H1 (cell line): ENCODE measurements at regions not wholly inside any gene's neighbourhood (a gene's known extent, or its start where the extent isn't known, plus 50 kb on each side); places are given as distances from the start of the nearest gene placed in this dataset.

Experiments
- CTCF ChIA-PET: fragments of 300-600 bp; sonication (Branson Sonifier 250); formaldehyde crosslinking; loops from one replicate; lab custom pipeline; 2021; ENCODE audit not compliant: partially characterized antibody; lab: Charles Lee
- POLR2A ChIA-PET: fragments of 300-600 bp; sonication (Branson Sonifier 250); formaldehyde crosslinking; loops from one replicate; lab custom pipeline; 2021; ENCODE audit warnings: inconsistent platforms; ENCODE audit not compliant: partially characterized antibody; lab: Charles Lee
- DNase-seq, 2 experiments: peaks; one replicate each; pipeline versions ENCODE4 v3.0.0 to v3.0.0-alpha.2; 2010 to 2022; ENCODE audit warnings: low spot score in 2 of 2, low read depth in 1 of 2, mixed read lengths in 1 of 2
- FAIRE-seq: peaks from 2 replicates; lab custom pipeline; 2011; peaks lifted over from hg19 to GRCh38; lab: Jason Lieb, UNC
- H2AFZ ChIP-seq: 2 replicates; pipeline ENCODE4 v1.8.1; 2012; ENCODE audit warnings: low read length, inconsistent platforms
- H2AK5ac ChIP-seq: 2 replicates; pipeline ENCODE4 v1.6.1; 2013; ENCODE audit warnings: low read depth, low read length
- H2BK120ac ChIP-seq: replicated peaks from 2 replicates; pipeline ENCODE3; 2013; ENCODE audit warnings: low read depth, low read length, inconsistent platforms
- H2BK12ac ChIP-seq: 2 replicates; pipeline ENCODE4 v1.6.1; 2013; ENCODE audit warnings: low read depth, low read length
- H2BK15ac ChIP-seq: 2 replicates; pipeline ENCODE4 v1.6.1; 2013; ENCODE audit warnings: low read length
- H2BK20ac ChIP-seq: 2 replicates; pipeline ENCODE4 v1.6.1; 2013; ENCODE audit warnings: low read length
- H2BK5ac ChIP-seq: 2 replicates; pipeline ENCODE4 v1.6.1; 2013; ENCODE audit warnings: low read depth, low read length
- H3K14ac ChIP-seq: 2 replicates; pipeline ENCODE4 v1.6.1; 2013; ENCODE audit warnings: inconsistent platforms; ENCODE audit not compliant: insufficient read length
- H3K18ac ChIP-seq: 2 replicates; pipeline ENCODE4 v1.6.1; 2013; ENCODE audit warnings: low read length; ENCODE audit errors: extremely low read depth
- H3K23ac ChIP-seq: 2 replicates; pipeline ENCODE4 v1.6.1; 2013; ENCODE audit warnings: inconsistent platforms; ENCODE audit not compliant: insufficient read length
- H3K23me2 ChIP-seq: 2 replicates; pipeline ENCODE4 v1.6.1; 2013; ENCODE audit warnings: low read depth, low read length
- H3K27ac ChIP-seq: 2 replicates; pipeline ENCODE4 v1.6.1; 2011; ENCODE audit warnings: low read depth, low read length, inconsistent platforms
- H3K27me3 ChIP-seq, 4 experiments: replicated peaks in 1 of 4; 1 replicate in 1 of 4; 2 replicates in 3 of 4; pipeline versions ENCODE4 v1.6.1 to v1.8.1; 2011 to 2013; ENCODE audit warnings: low read length in 3 of 4, mild to moderate bottlenecking in 3 of 4, inconsistent platforms in 2 of 4, mixed read lengths in 2 of 4, moderate library complexity in 1 of 4; ENCODE audit not compliant: control insufficient read depth in 3 of 4, insufficient read depth in 3 of 4; ENCODE audit errors: extremely low read depth in 1 of 4
- H3K36me3 ChIP-seq, 4 experiments: 2 replicates each; pipeline versions ENCODE4 v1.6.1 to v1.8.1; 2011 to 2013; ENCODE audit warnings: mild to moderate bottlenecking in 4 of 4, low read length in 3 of 4, moderate library complexity in 2 of 4, control low read depth in 1 of 4, inconsistent platforms in 1 of 4; ENCODE audit not compliant: insufficient read depth in 4 of 4, control insufficient read depth in 2 of 4
- H3K4ac ChIP-seq: replicated peaks from 2 replicates; pipeline ENCODE3; 2013; ENCODE audit warnings: low read length, low read depth, mixed read lengths, inconsistent platforms; ENCODE audit not compliant: insufficient read length
- H3K4me1 ChIP-seq, 4 experiments: replicated peaks in 1 of 4; 1 replicate in 1 of 4; 2 replicates in 3 of 4; pipeline versions ENCODE4 v1.6.1 to v1.8.1; 2011 to 2013; ENCODE audit warnings: low read length in 3 of 4, inconsistent platforms in 2 of 4, mixed read lengths in 1 of 4; ENCODE audit not compliant: insufficient read depth in 4 of 4, control insufficient read depth in 3 of 4
- H3K4me2 ChIP-seq, 2 experiments: 2 replicates each; pipeline versions ENCODE4 v1.6.1 to v1.8.1; 2011 to 2013; ENCODE audit warnings: low read depth in 2 of 2, low read length in 2 of 2, control low read depth in 1 of 2, inconsistent platforms in 1 of 2, mild to moderate bottlenecking in 1 of 2; ENCODE audit not compliant: insufficient read depth in 1 of 2
- H3K4me3 ChIP-seq, 4 experiments: fragments of 200-600, 300-600 bp in 1 of 4; sonication (generic), shearing (Covaris generic), sonication (Bioruptor Twin) in 1 of 4; 2 replicates each; pipeline versions ENCODE4 v1.5.1 to v1.8.1; 2011 to 2016; ENCODE audit warnings: low read length in 4 of 4, low read depth in 3 of 4, control low read depth in 2 of 4, inconsistent platforms in 2 of 4, mild to moderate bottlenecking in 2 of 4, mixed read lengths in 1 of 4, moderate library complexity in 1 of 4; ENCODE audit not compliant: insufficient read depth in 2 of 4; ENCODE audit errors: extremely low read depth in 1 of 4
- H3K56ac ChIP-seq: replicated peaks from 2 replicates; pipeline ENCODE3; 2013; ENCODE audit warnings: low read depth, mild to moderate bottlenecking, mixed read lengths, low read length, inconsistent platforms; ENCODE audit not compliant: insufficient read length
- H3K79me1 ChIP-seq: 2 replicates; pipeline ENCODE4 v1.6.1; 2013; ENCODE audit warnings: low read depth, low read length, control low read depth
- H3K79me2 ChIP-seq, 2 experiments: 2 replicates each; pipeline versions ENCODE4 v1.6.1 to v1.8.1; 2012 to 2013; ENCODE audit warnings: low read length in 2 of 2, mild to moderate bottlenecking in 2 of 2, inconsistent platforms in 1 of 2; ENCODE audit not compliant: insufficient read depth in 2 of 2, control insufficient read depth in 1 of 2
- H3K9ac ChIP-seq, 4 experiments: replicated peaks in 1 of 4; 1 replicate in 1 of 4; 2 replicates in 3 of 4; pipeline versions ENCODE4 v1.6.1 to v1.8.1; 2011 to 2013; ENCODE audit warnings: low read depth in 3 of 4, low read length in 3 of 4, control low read depth in 2 of 4, mild to moderate bottlenecking in 2 of 4, moderate library complexity in 2 of 4, inconsistent platforms in 1 of 4; ENCODE audit errors: extremely low read depth in 1 of 4
- H3K9me3 ChIP-seq, 2 experiments: 2 replicates each; pipeline versions ENCODE4 v1.6.1 to v1.8.1; 2012 to 2013; ENCODE audit warnings: mild to moderate bottlenecking in 2 of 2, moderate library complexity in 2 of 2, control low read depth in 1 of 2, inconsistent platforms in 1 of 2, low read depth in 1 of 2, low read length in 1 of 2, mixed read lengths in 1 of 2; ENCODE audit not compliant: insufficient read depth in 2 of 2
- H4K20me1 ChIP-seq, 2 experiments: replicated peaks in 1 of 2; 2 replicates each; pipeline versions ENCODE3 to v1.8.1; 2011 to 2013; ENCODE audit warnings: inconsistent platforms in 2 of 2, low read length in 2 of 2, mild to moderate bottlenecking in 1 of 2; ENCODE audit not compliant: insufficient read depth in 2 of 2, control insufficient read depth in 1 of 2
- H4K5ac ChIP-seq: 2 replicates; pipeline ENCODE4 v1.6.1; 2013; ENCODE audit warnings: low read length, low read depth, mixed read lengths, inconsistent platforms; ENCODE audit not compliant: insufficient read length
- H4K8ac ChIP-seq: 2 replicates; pipeline ENCODE4 v1.8.0; 2013; ENCODE audit warnings: mild to moderate bottlenecking, moderate library complexity, low read length, inconsistent platforms; ENCODE audit not compliant: insufficient read depth; ENCODE audit errors: extremely low read depth
- H4K91ac ChIP-seq: replicated peaks from 2 replicates; pipeline ENCODE3; 2013; ENCODE audit warnings: low read length, mixed read lengths, inconsistent platforms; ENCODE audit not compliant: insufficient read length
- BACH1 ChIP-seq: IDR thresholded peaks from 2 replicates; pipeline ENCODE4 v1.6.1; 2012; ENCODE audit warnings: low read length, improper control_type of control experiment
- BCL11A ChIP-seq, 2 experiments: IDR thresholded peaks; one replicate each; pipeline ENCODE4 v1.6.1; 2011; ENCODE audit warnings: low read depth in 2 of 2, low read length in 2 of 2, mild to moderate bottlenecking in 2 of 2
- CREB1 ChIP-seq: IDR thresholded peaks from 2 replicates; pipeline ENCODE4 v1.6.1; 2012; ENCODE audit warnings: inconsistent platforms
- GTF2F1 ChIP-seq: IDR thresholded peaks from 2 replicates; pipeline ENCODE4 v1.6.1; 2012; ENCODE audit warnings: low read depth, low read length, improper control_type of control experiment, borderline replicate concordance
- KDM4A ChIP-seq: IDR thresholded peaks from one replicate; pipeline ENCODE4 v1.7.1; 2012; ENCODE audit warnings: low read depth, mild to moderate bottlenecking, moderate library complexity, low read length, inconsistent platforms; ENCODE audit not compliant: severe bottlenecking
- POLR2A ChIP-seq, 2 experiments: IDR thresholded peaks; 1 replicate in 1 of 2; 2 replicates in 1 of 2; pipeline ENCODE4 v1.6.1; 2011; ENCODE audit warnings: low read depth in 2 of 2, low read length in 2 of 2, mild to moderate bottlenecking in 2 of 2; ENCODE audit errors: control extremely low read depth in 1 of 2
- POLR2AphosphoS5 ChIP-seq: IDR thresholded peaks from 2 replicates; pipeline ENCODE4 v1.6.1; 2011; ENCODE audit warnings: low read depth, low read length
- RNF2 ChIP-seq: fragments of 200-900, 300-1000 bp; sonication (generic); IDR thresholded peaks from 2 replicates; pipeline ENCODE4 v1.7.1; 2016; ENCODE audit warnings: borderline replicate concordance, low read depth, mild to moderate bottlenecking, antibody characterized with exemption, low read length; ENCODE audit not compliant: poor library complexity, severe bottlenecking; ENCODE audit errors: missing control alignments
- SP1 ChIP-seq: IDR thresholded peaks from 2 replicates; pipeline ENCODE4 v1.6.1; 2011; ENCODE audit warnings: low read depth, low read length
- SP4 ChIP-seq: IDR thresholded peaks from 2 replicates; pipeline ENCODE4 v1.6.1; 2012; ENCODE audit warnings: low read length, inconsistent platforms
- SUZ12 ChIP-seq: fragments of 200-600 bp; sonication (generic); IDR thresholded peaks from 2 replicates; pipeline ENCODE4 v1.6.1; 2012; ENCODE audit warnings: mild to moderate bottlenecking, inconsistent platforms, low read length, moderate library complexity, mixed read lengths
- TAF1 ChIP-seq: IDR thresholded peaks from 2 replicates; pipeline ENCODE4 v1.6.1; 2011; ENCODE audit warnings: mild to moderate bottlenecking, low read depth, low read length
- TCF12 ChIP-seq: IDR thresholded peaks from 2 replicates; pipeline ENCODE4 v1.6.1; 2011; ENCODE audit warnings: low read depth, mild to moderate bottlenecking, low read length
- TEAD4 ChIP-seq: IDR thresholded peaks from 2 replicates; pipeline ENCODE4 v1.6.1; 2012; ENCODE audit warnings: low read depth, low read length, inconsistent platforms, mixed read lengths
- WGBS, 2 experiments: shearing (Covaris generic) in 1 of 2; methylation state at CpG; one replicate each; pipeline versions ENCODE4 v1.1.6 to v1.1.7; 2013 to 2015; ENCODE audit warnings: low lambda C conversion rate in 2 of 2, mixed read lengths in 2 of 2, inconsistent platforms in 1 of 2, low coverage in 1 of 2, missing lambda C conversion rate in 1 of 2; ENCODE audit not compliant: insufficient replicate concordance in 2 of 2, insufficient coverage in 1 of 2, insufficient read length in 1 of 2; ENCODE audit errors: extremely low coverage in 1 of 2, missing lambda C conversion rate in 1 of 2; 5-methylcytosine and 5-hydroxymethylcytosine counted together
- TF ChIP-seq, protein P1 (sequence below): IDR thresholded peaks from 2 replicates; pipeline ENCODE4 v1.6.1; 2011; ENCODE audit warnings: low read length, improper control_type of control experiment

DNA sequence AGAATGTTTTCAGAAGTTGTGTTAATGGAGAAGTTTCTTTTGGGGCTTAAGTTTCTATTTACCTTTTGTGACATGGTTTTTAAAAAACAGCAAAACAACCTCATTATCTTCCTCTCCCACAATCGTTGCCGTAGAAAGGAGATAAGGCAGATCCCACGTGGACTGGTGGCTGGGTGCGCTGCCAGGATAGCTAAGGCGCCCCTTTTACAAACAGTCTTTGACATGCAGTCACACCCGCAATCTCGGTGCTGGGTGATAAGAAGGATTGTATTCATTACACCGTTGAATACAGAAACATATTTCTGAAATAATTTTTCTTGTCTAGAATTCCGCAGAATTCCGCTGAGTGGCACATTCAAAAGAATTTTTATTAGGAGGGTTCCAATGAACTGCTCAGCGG is 271.1 kb downstream of the UQCRFS1 start:
- H3K4me1 ChIP-seq = no peaks in the 10 kb centered on the region
- no peak overlapping the region for H2BK20ac ChIP-seq
- H4K8ac ChIP-seq = no peak overlapping the region
- H4K5ac ChIP-seq = no peak overlapping the region
- no peak overlapping the region for H3K18ac ChIP-seq
- H2BK120ac ChIP-seq = no peak overlapping the region
- H3K9me3 ChIP-seq = no peaks in the 10 kb centered on the region
- H3K56ac ChIP-seq = no peak overlapping the region
- H3K23me2 ChIP-seq = no peaks in the 10 kb centered on the region
- FAIRE-seq (no peak), DNase-seq (no peak)
- H2BK12ac ChIP-seq = no peak overlapping the region
- H3K9ac ChIP-seq = no peak overlapping the region
- H3K27me3 ChIP-seq = no peaks in the 10 kb centered on the region
- H2BK5ac ChIP-seq = no peak overlapping the region
- no peak overlapping the region for H3K4me3 ChIP-seq
- no peak overlapping the region for H2AFZ ChIP-seq
- no peak overlapping the region for H3K4ac ChIP-seq
- no peak overlapping the region for H4K91ac ChIP-seq
- no peak overlapping the region for H3K14ac ChIP-seq
- TF ChIP-seq TCF12 (no peak), SUZ12 (no peak), POLR2AphosphoS5 (no peak), CREB1 (no peak), GTF2F1 (no peak), TAF1 (no peak), BACH1 (no peak), TEAD4 (no peak), SP4 (no peak), SP1 (no peak), POLR2A (IDR thresholded peaks at IDR 0.05; ENCODE audit: control extremely low read depth in 1 of 2, low read depth in 2 of 2, low read length in 2 of 2) (no peak), BCL11A (IDR thresholded peaks at IDR 0.05; ENCODE audit: low read depth in 2 of 2, low read length in 2 of 2) (no peak), KDM4A (no peak), RNF2 (no peak)
- TF ChIP-seq, protein P1, sequence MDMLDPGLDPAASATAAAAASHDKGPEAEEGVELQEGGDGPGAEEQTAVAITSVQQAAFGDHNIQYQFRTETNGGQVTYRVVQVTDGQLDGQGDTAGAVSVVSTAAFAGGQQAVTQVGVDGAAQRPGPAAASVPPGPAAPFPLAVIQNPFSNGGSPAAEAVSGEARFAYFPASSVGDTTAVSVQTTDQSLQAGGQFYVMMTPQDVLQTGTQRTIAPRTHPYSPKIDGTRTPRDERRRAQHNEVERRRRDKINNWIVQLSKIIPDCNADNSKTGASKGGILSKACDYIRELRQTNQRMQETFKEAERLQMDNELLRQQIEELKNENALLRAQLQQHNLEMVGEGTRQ = no peak
- ChIA-PET CTCF (interaction anchor here (1.7 kb wide), 1 partner anchor 14 kb away, joined by 5 read pairs; no protein-coding TSS in a partner anchor), POLR2A (no interaction called here)
- no peaks in the 10 kb centered on the region for H3K79me1 ChIP-seq
- H3K23ac ChIP-seq = no peak overlapping the region
- no peaks in the 10 kb centered on the region for H4K20me1 ChIP-seq
- no peak overlapping the region for H3K27ac ChIP-seq
- no peak overlapping the region for H3K4me2 ChIP-seq
- no peak overlapping the region for H2AK5ac ChIP-seq
- 91% methylated on average over 11 of the region's 11 CpGs; no CpG with 5 or more reads in 1 of the 2 experiments for WGBS, 2 experiments
- H3K36me3 ChIP-seq = no peaks in the 10 kb centered on the region
- no peaks in the 10 kb centered on the region for H3K79me2 ChIP-seq
- no peak overlapping the region for H2BK15ac ChIP-seq
